Activated naive CD4-positive, alpha-beta T cell treated with anti-CD3 and anti-CD28 coated beads, Interleukin-2, amount 50 U/mL, for 16 hours (primary cell): ENCODE measurements at regions not wholly inside any gene's neighbourhood (a gene's known extent, or its start where the extent isn't known, plus 50 kb on each side); places are given as distances from the start of the nearest gene placed in this dataset.

Source experiments
- DNase-seq: peaks from one replicate; pipeline ENCODE4 v3.0.0-alpha.2; 2020

DNA sequence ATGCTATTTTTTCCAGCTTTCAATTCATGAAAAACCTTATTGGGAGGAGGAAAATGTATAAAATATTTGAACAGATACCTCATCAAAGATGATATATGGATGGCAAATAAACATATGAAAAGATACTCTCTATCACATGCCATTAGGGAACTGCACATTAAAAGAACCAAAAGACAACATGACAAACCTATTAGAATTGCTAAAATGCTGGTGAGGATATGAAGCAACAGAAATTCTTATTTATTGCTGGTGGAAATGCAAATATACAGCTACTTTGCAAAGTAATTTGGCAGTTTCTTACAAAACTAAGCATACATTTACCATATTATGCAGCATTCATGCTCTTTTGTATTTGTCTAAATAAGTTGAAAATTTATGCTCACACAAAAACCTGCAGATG is 1783.9 kb upstream of the PCDH20 start:
- DNase-seq, result no peak

DNA sequence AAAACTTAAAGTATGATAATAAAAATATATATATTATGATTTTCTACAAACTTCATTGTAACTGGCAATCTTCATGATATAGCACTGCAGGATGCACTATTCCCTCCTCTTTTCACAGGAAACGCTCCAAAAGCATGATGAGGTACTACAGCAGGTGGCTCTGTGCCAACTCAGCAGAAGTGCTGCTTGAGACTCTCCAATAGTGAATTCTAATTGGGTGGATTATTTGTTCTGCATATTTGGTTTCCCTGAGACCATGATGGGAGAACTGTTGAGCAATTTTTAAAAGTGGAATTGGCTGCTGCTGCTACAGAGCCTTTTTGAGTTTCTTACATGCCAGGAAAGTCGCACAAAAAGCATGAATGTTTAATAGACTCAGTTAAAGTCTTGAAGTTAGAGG is 1782.4 kb upstream of the PCDH20 start:
- DNase-seq, result no peak

DNA sequence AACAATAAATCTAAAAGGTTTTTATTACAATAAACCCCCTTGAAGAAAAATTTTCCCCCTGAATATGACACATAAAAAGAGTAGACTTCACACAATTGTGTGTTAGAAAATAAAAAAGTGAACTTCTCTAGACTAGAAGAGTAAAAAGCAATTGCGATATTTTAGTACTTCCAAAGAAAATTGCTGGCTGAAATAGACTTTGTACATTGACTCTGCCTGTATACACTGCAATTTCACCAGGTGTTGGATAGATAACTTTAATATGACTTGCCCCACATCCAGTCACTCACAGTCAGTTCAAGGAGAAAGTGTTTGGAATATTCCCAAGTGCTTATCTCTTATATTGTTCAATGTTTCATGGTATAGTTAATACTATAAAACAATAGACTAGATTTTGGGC is 1780.1 kb upstream of the PCDH20 start:
- DNase-seq, result no peak

GRCh38 chr13:63190742-63191141 is 1775.1 kb upstream of the PCDH20 start:
- DNase-seq, result no peak

DNA sequence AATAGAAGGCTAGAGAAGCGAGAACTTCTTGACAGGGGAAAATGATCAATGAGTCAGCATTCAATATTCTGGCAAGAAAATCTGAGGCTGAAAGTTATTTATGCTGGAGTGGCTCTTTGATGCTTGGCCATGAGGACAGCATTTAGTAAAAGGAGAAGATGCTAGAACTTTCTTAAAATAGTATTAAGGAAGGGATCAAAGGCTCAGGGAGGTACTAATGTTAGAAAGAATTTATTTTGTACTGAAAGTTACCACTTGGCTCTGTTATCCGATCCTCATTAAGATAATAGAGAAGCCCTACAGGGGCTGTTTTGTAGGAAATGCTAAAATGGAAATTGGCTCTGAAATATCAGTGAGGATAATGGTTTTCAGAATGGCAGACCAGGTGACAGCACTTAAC is 1774.6 kb upstream of the PCDH20 start:
- no peak for DNase-seq

GRCh38 chr13:63189712-63190111 is 1774.1 kb upstream of the PCDH20 start:
- no peak for DNase-seq

DNA sequence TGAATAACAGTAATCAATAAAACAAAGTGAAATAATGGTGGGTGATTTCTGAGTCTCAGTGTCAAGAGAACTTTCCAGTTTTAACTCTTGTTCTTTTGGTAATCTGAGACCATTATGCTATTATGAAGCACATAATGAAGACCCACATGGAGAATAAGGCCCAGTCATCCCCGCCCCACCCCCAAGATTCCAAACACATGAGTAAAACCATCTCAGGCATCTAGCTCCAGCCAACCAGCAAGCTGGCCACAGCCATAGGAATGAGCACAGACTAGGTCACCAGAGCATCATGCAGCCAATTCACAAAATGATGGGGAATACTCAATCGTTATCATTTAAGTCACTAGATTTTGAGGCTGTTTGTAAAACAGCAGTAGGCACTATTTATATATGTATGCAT is 1769.0 kb upstream of the PCDH20 start:
- no peak for DNase-seq

- no peak for DNase-seq
Measured at GRCh38 chr13:63175536-63175935, 1759.9 kb upstream of the PCDH20 start.

GRCh38 chr13:63167699-63168337 is 1752.2 kb upstream of the PCDH20 start:
- no peak for DNase-seq

- DNase-seq, result no peak
Measured at GRCh38 chr13:63166345-63166744, 1750.7 kb upstream of the PCDH20 start.

DNA sequence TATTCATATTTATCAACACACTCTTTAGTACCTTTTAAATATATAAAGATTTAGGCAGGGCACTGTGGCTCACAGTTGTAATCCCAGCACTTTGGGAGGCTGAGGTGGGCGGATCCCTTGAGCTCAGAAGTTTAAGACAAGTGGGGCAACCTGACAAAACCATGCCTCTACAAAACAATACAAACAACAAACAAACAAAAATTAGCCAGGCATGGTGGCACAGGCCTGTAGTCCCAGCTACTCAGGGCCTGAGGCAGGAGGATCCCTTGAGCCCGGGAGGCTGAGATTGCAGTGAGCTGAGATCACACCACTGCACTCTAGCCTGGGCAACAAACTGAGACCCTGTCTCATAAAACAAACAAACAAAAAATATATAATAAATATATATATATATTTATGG is 1748.3 kb upstream of the PCDH20 start:
- DNase-seq, result no peak

DNA sequence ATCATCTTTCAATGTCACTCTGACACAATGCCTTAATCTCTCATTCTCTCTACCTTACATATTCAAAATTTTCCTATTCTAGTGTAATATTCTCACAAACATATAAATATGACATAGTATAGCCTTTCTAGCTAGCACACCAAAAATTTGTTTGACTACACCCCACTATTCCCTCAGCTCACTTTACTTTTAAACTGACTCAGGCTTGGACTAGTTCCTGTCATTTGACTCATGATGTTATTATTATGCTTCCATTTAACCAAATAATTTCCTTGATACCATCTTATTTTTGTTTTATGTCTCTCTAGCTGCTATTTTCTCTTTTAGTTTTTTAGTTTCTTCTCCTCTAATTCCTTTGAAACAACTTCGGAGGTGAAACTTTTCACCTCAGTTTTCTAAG is 1745.6 kb upstream of the PCDH20 start:
- no peak for DNase-seq

- no peak for DNase-seq
Measured at GRCh38 chr13:63156816-63157215, 1741.2 kb upstream of the PCDH20 start.

- DNase-seq, result no peak
Measured at GRCh38 chr13:63149375-63149774, 1733.7 kb upstream of the PCDH20 start.

DNA sequence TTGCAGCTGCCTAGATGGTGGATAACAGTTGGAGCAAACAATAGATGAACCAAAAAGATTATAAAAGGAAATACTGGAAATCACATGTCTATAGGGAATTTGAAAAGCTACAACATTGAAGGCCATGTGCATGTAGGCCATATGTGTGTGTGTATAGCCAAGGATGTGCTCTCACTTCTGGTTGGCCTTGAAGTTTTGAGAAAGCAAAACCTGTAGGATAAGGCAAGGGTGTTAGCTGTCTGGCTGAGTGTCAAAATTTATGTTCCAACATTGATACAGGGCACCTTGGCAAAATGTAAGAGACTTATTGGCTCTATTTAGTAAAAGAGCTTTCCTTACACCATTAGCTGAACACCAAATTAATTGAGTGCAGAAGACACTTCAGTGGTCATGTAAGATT is 1723.6 kb upstream of the PCDH20 start:
- DNase-seq, result no peak

DNA sequence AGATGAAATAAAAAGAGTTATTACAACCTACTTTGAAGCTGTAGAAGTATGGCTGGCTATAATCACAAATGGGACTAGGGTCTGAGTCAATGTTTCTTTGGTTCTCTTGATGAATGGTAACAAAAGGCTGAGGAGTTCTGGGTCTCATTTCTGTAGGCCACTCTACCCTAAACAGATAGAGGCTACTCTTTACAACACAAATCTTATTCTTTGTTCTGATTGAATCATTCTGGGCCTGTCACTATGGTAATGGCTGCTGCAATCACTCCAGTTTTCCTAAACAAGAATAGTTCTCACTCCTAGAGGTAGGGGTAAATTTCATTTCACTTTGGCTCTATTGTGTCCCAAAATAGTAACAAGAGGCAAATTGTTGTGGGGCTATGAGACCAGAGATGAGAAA is 1714.3 kb upstream of the PCDH20 start:
- DNase-seq, result no peak

DNA sequence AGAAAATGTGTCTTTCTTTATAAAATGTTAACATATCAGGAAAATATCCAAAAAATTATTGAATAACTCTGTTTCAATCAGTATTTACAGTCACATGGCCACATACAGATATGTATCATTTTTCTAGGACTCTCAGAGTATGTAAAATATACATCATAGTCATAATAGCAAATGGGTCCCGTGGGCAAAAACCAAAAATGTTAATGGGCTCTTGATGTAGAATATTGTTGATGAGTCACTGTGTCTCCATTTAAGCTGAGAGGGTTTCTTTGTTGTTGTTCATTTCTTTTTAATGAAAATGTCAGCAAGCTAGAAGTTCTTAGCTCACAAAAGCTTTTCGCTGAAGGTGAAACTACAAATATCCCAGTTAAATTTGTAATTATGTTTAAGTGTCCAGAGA is 1713.1 kb upstream of the PCDH20 start:
- no peak for DNase-seq

GRCh38 chr13:63124863-63125262 is 1709.2 kb upstream of the PCDH20 start:
- DNase-seq, result no peak

- no peak for DNase-seq
Measured at GRCh38 chr13:63120883-63121282, 1705.2 kb upstream of the PCDH20 start.

DNA sequence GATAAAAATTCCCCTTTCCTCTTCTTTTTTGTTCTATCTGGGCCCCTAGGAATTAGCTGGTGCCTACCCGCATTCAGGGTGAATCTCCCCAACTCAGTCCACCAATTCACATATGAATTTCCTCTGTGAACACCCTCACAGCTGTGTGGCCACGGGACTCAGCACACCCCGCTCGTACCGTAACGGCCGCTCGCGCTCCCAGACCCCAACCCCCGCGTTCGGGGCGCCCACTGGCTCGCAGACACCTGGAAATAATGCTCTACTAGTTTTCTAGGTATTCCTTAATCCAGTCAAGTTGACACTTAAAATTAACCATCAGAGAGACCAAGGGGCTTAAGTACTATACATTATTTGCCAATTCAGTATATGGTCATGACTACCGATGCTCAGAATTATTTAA is 1702.1 kb upstream of the PCDH20 start:
- no peak for DNase-seq

DNA sequence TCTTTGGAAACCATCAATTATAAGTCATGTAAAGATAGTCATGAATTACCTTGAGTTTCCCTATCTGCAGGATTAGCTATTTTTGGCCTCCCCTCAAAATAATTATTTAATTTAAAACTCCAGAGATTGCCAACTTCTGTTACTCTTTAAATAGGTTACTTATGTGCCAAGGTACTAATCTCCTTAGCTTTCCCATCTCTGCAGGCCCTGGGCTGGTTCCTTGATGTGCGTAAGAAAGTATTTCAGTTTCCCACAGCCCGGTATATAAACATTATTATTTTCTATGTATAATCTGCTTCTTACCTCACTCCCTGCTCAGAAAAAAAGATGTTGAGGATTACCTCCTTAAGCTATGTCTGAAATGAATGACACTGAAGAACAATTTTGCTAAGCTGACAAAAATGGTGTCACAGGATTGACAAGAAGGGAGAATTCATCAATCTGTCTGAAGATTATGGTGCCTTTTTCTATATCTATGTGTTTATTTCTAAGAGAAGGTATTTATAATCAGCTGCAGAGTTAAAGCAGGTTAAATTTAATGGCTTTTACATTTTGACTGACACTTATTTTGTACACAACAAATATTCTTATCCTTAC is 1697.2 kb upstream of the PCDH20 start:
- DNase-seq, result no peak

GRCh38 chr13:63110466-63110865 is 1694.8 kb upstream of the PCDH20 start:
- no peak for DNase-seq

GRCh38 chr13:63107179-63107943 is 1691.7 kb upstream of the PCDH20 start:
- no peak for DNase-seq

GRCh38 chr13:63094717-63095116 is 1679.1 kb upstream of the PCDH20 start:
- no peak for DNase-seq
